ENCODE measurements at regions not wholly inside any gene's neighbourhood (a gene's known extent, or its start where the extent isn't known, plus 50 kb on each side); places are given as distances from the start of the nearest gene placed in this dataset.

GRCh38 chrX:1084689-1085088, 127.8 kb downstream of the CRLF2 start:
- H3K9me3 ChIP-seq = peaks cover 0 to 48% (median 7%) of the 10 kb centered on the region in 8 donors
- no peaks in the 10 kb centered on the region for H3K36me3 ChIP-seq
- intact Hi-C loops (cut with DNase I; ENCODE audit: low total_unique reads) = no loop called here
- 85 to 97% (median 89%) methylated on average over 6 of the region's 6 CpGs for WGBS, 5 donors
- H3K27ac ChIP-seq = no peak overlapping the region
- no peaks in the 10 kb centered on the region for H3K4me1 ChIP-seq
- DNase-seq = no peak
- no peak for TF ChIP-seq CTCF (IDR thresholded peaks at IDR 0.05 in 8 of 11, conservative IDR thresholded peaks at IDR 0.05 in 3 of 11)
- no peak for TF ChIP-seq POLR2AphosphoS5 (IDR thresholded peaks at IDR 0.05)
- TF ChIP-seq POLR2A (IDR thresholded peaks at IDR 0.05) = no peak
- no peak overlapping the region for H3K4me3 ChIP-seq
- H3K27me3 ChIP-seq (replicated peaks in 1 of 7) = peaks cover 0 to 10% (median 0%) of the 10 kb centered on the region in 7 donors

- no peak for DNase-seq
- Histone ChIP-seq H3K36me3 (no peaks in the 10 kb centered on the region), H3K4me1 (no peaks in the 10 kb centered on the region), H3K9me3 (peaks cover 0 to 50% (median 10%) of the 10 kb centered on the region in 8 donors), H3K27me3 (replicated peaks in 1 of 7) (peaks cover 0 to 7% (median 0%) of the 10 kb centered on the region in 7 donors), H3K4me3 (no peak overlapping the region), H3K27ac (no peak overlapping the region)
- intact Hi-C loops (cut with DNase I; ENCODE audit: low total_unique reads) = no loop called here
- TF ChIP-seq POLR2A (IDR thresholded peaks at IDR 0.05) (no peak), CTCF (IDR thresholded peaks at IDR 0.05 in 8 of 11, conservative IDR thresholded peaks at IDR 0.05 in 3 of 11) (no peak), POLR2AphosphoS5 (IDR thresholded peaks at IDR 0.05) (no peak)
- 54 to 62% (median 56%) methylated on average over 29 of the region's 29 CpGs for WGBS, 5 donors
Measured at GRCh38 chrX:1076871-1077651, 135.4 kb downstream of the CRLF2 start.

GRCh38 chrX:1075741-1076140, 136.7 kb downstream of the CRLF2 start:
- 91 to 97% (median 96%) methylated on average over 7 of the region's 7 CpGs for WGBS, 5 donors
- TF ChIP-seq POLR2A (IDR thresholded peaks at IDR 0.05) (no peak), POLR2AphosphoS5 (IDR thresholded peaks at IDR 0.05) (no peak), CTCF (IDR thresholded peaks at IDR 0.05 in 8 of 11, conservative IDR thresholded peaks at IDR 0.05 in 3 of 11) (no peak)
- Histone ChIP-seq H3K4me1 (no peaks in the 10 kb centered on the region), H3K27ac (no peak overlapping the region), H3K4me3 (no peak overlapping the region), H3K9me3 (peaks cover 0 to 59% (median 10%) of the 10 kb centered on the region in 8 donors), H3K27me3 (replicated peaks in 1 of 7) (peaks cover 0 to 7% (median 0%) of the 10 kb centered on the region in 7 donors), H3K36me3 (no peaks in the 10 kb centered on the region)
- DNase-seq = no peak
- intact Hi-C loops (cut with DNase I; ENCODE audit: low total_unique reads) = no loop called here

GRCh38 chrX:1075156-1075555, 137.3 kb downstream of the CRLF2 start:
- no peak for DNase-seq
- Histone ChIP-seq H3K4me3 (no peak overlapping the region), H3K4me1 (no peaks in the 10 kb centered on the region), H3K9me3 (peaks cover 0 to 59% (median 10%) of the 10 kb centered on the region in 8 donors), H3K36me3 (no peaks in the 10 kb centered on the region), H3K27ac (no peak overlapping the region), H3K27me3 (replicated peaks in 1 of 7) (peaks cover 0 to 2% (median 0%) of the 10 kb centered on the region in 7 donors)
- TF ChIP-seq POLR2AphosphoS5 (IDR thresholded peaks at IDR 0.05) = no peak
- no peak for TF ChIP-seq POLR2A (IDR thresholded peaks at IDR 0.05)
- TF ChIP-seq CTCF (IDR thresholded peaks at IDR 0.05 in 8 of 11, conservative IDR thresholded peaks at IDR 0.05 in 3 of 11) = no peak
- 79 to 91% (median 82%) methylated on average over 7 of the region's 7 CpGs for WGBS, 5 donors
- intact Hi-C loops (cut with DNase I; ENCODE audit: low total_unique reads) = no loop called here
